ENCODE measurements at regions not wholly inside any gene's neighbourhood (a gene's known extent, or its start where the extent isn't known, plus 50 kb on each side); places are given as distances from the start of the nearest gene placed in this dataset.

GRCh38 chr7:46939558-46939957 is 642.4 kb downstream of the TNS3 start:
- Histone ChIP-seq H3K4me3 (ENCODE audit: low read depth, low read length) (no peak overlapping the region), H3K27ac (ENCODE audit: insufficient read depth, low read length, poor library complexity, severe bottlenecking) (no peak overlapping the region), H3K36me3 (ENCODE audit: control insufficient read depth, insufficient read depth, low read length) (no peaks in the 10 kb centered on the region), H3K9me3 (ENCODE audit: control insufficient read depth in 2 of 2, low read length in 2 of 2) (peaks cover 0 to 5% of the 10 kb centered on the region in 2 experiments), H3K4me1 (ENCODE audit: control insufficient read depth, insufficient read depth, low read length, poor library complexity, severe bottlenecking) (no peaks in the 10 kb centered on the region), H3K27me3 (ENCODE audit: control insufficient read depth, insufficient read depth, low read length) (no peaks in the 10 kb centered on the region)
- Mint-ChIP-seq H3K4me3 (no peak overlapping the region), H3K4me1 (no peaks in the 10 kb centered on the region), H3K27me3 (no peaks in the 10 kb centered on the region), H3K27ac (no peak overlapping the region), H3K9me3 (peaks cover 0 to 18% (median 4%) of the 10 kb centered on the region in 7 donors), H3K36me3 (no peaks in the 10 kb centered on the region)
- DNase-seq (no peak), ATAC-seq (ENCODE audit: low read depth in 2 of 2) (no peak)

GRCh38 chr7:46939089-46939488 is 642.8 kb downstream of the TNS3 start:
- Histone ChIP-seq H3K27me3 (ENCODE audit: control insufficient read depth, insufficient read depth, low read length) (no peaks in the 10 kb centered on the region), H3K4me3 (ENCODE audit: low read depth, low read length) (no peak overlapping the region), H3K36me3 (ENCODE audit: control insufficient read depth, insufficient read depth, low read length) (no peaks in the 10 kb centered on the region), H3K4me1 (ENCODE audit: control insufficient read depth, insufficient read depth, low read length, poor library complexity, severe bottlenecking) (no peaks in the 10 kb centered on the region), H3K9me3 (ENCODE audit: control insufficient read depth in 2 of 2, low read length in 2 of 2) (peaks cover 0 to 5% of the 10 kb centered on the region in 2 experiments), H3K27ac (ENCODE audit: insufficient read depth, low read length, poor library complexity, severe bottlenecking) (no peak overlapping the region)
- Mint-ChIP-seq H3K36me3 (no peaks in the 10 kb centered on the region), H3K4me1 (no peaks in the 10 kb centered on the region), H3K27ac (no peak overlapping the region), H3K4me3 (no peak overlapping the region), H3K9me3 (peaks cover 0 to 17% (median 4%) of the 10 kb centered on the region in 7 donors), H3K27me3 (no peaks in the 10 kb centered on the region)
- DNase-seq (no peak), ATAC-seq (ENCODE audit: low read depth in 2 of 2) (no peak)

GRCh38 chr7:46937826-46938225 is 644.1 kb downstream of the TNS3 start:
- Mint-ChIP-seq H3K4me1 (no peaks in the 10 kb centered on the region), H3K27ac (no peak overlapping the region), H3K36me3 (no peaks in the 10 kb centered on the region), H3K4me3 (no peak overlapping the region), H3K27me3 (no peaks in the 10 kb centered on the region), H3K9me3 (peaks cover 0 to 15% (median 2%) of the 10 kb centered on the region in 7 donors)
- no peak for ATAC-seq (ENCODE audit: low read depth in 2 of 2)
- no peaks in the 10 kb centered on the region for H3K27me3 ChIP-seq (ENCODE audit: control insufficient read depth, insufficient read depth, low read length)
- peaks cover 0 to 5% of the 10 kb centered on the region in 2 experiments for H3K9me3 ChIP-seq (ENCODE audit: control insufficient read depth in 2 of 2, low read length in 2 of 2)
- H3K4me3 ChIP-seq (ENCODE audit: low read depth, low read length), result no peak overlapping the region
- H3K36me3 ChIP-seq (ENCODE audit: control insufficient read depth, insufficient read depth, low read length), result no peaks in the 10 kb centered on the region
- no peaks in the 10 kb centered on the region for H3K4me1 ChIP-seq (ENCODE audit: control insufficient read depth, insufficient read depth, low read length, poor library complexity, severe bottlenecking)
- DNase-seq, result no peak
- H3K27ac ChIP-seq (ENCODE audit: insufficient read depth, low read length, poor library complexity, severe bottlenecking), result no peak overlapping the region

- no peaks in the 10 kb centered on the region for H3K27me3 Mint-ChIP-seq
- H3K27me3 ChIP-seq (ENCODE audit: control insufficient read depth, insufficient read depth, low read length), result no peaks in the 10 kb centered on the region
- H3K4me3 ChIP-seq (ENCODE audit: low read depth, low read length), result no peak overlapping the region
- H3K4me1 Mint-ChIP-seq, result no peaks in the 10 kb centered on the region
- no peaks in the 10 kb centered on the region for H3K36me3 Mint-ChIP-seq
- H3K27ac Mint-ChIP-seq, result no peak overlapping the region
- DNase-seq (no peak), ATAC-seq (ENCODE audit: low read depth in 2 of 2) (no peak)
- H3K9me3 ChIP-seq (ENCODE audit: control insufficient read depth in 2 of 2, low read length in 2 of 2), result no peaks in the 10 kb centered on the region
- no peak overlapping the region for H3K27ac ChIP-seq (ENCODE audit: insufficient read depth, low read length, poor library complexity, severe bottlenecking)
- H3K4me1 ChIP-seq (ENCODE audit: control insufficient read depth, insufficient read depth, low read length, poor library complexity, severe bottlenecking), result no peaks in the 10 kb centered on the region
- no peaks in the 10 kb centered on the region for H3K36me3 ChIP-seq (ENCODE audit: control insufficient read depth, insufficient read depth, low read length)
- no peak overlapping the region for H3K4me3 Mint-ChIP-seq
- H3K9me3 Mint-ChIP-seq, result peaks cover 0 to 8% (median 5%) of the 10 kb centered on the region in 7 donors
Measured at GRCh38 chr7:46934198-46934825, 647.6 kb downstream of the TNS3 start.

- Mint-ChIP-seq H3K9me3 (peaks cover 0 to 8% (median 5%) of the 10 kb centered on the region in 7 donors), H3K36me3 (no peaks in the 10 kb centered on the region), H3K27me3 (no peaks in the 10 kb centered on the region), H3K27ac (no peak overlapping the region), H3K4me1 (no peaks in the 10 kb centered on the region), H3K4me3 (no peak overlapping the region)
- H3K9me3 ChIP-seq (ENCODE audit: control insufficient read depth in 2 of 2, low read length in 2 of 2), result no peaks in the 10 kb centered on the region
- DNase-seq, result no peak
- no peak overlapping the region for H3K27ac ChIP-seq (ENCODE audit: insufficient read depth, low read length, poor library complexity, severe bottlenecking)
- H3K4me3 ChIP-seq (ENCODE audit: low read depth, low read length), result no peak overlapping the region
- ATAC-seq (ENCODE audit: low read depth in 2 of 2), result no peak
- no peaks in the 10 kb centered on the region for H3K27me3 ChIP-seq (ENCODE audit: control insufficient read depth, insufficient read depth, low read length)
- H3K4me1 ChIP-seq (ENCODE audit: control insufficient read depth, insufficient read depth, low read length, poor library complexity, severe bottlenecking), result no peaks in the 10 kb centered on the region
- H3K36me3 ChIP-seq (ENCODE audit: control insufficient read depth, insufficient read depth, low read length), result no peaks in the 10 kb centered on the region
Measured at GRCh38 chr7:46933596-46933995, 648.3 kb downstream of the TNS3 start.

DNA sequence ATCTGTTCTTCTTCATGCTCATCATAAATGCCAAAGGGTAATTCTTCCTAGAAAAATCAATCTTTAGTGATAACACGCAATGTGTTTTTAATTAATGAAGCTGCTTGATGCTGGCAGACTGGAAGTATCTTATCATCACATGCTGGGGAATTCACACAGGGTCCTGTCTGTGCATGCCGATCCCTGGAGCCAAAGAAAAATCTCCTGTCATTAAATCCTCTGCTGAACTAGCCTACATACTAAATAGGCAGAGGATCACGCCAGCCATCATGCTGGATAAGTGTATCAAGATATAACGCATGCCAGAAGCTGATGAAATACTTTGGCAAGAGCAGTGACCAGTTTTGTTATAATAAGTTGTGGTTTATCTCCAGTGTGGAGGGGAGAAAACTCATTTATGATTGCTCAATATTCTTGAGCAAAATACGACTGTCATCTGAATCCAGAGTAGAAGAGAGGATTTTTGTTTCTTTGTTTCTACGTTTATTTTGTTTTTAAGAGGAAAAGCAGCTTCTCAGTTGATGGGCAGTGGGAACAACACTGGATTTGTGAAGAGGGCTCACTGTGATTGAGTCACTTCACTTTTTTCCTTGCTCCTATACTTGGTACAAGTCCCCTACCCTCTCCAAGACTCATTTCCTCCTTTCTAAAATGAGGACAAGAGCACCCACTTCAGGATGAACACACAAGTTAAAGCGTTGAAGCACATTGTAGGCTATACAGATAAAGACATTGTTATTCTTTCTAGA is 649.1 kb downstream of the TNS3 start:
- DNase-seq (no peak), ATAC-seq (ENCODE audit: low read depth in 2 of 2) (no peak)
- H3K9me3 ChIP-seq (ENCODE audit: control insufficient read depth in 2 of 2, low read length in 2 of 2), result no peaks in the 10 kb centered on the region
- no peaks in the 10 kb centered on the region for H3K27me3 Mint-ChIP-seq
- no peak overlapping the region for H3K4me3 Mint-ChIP-seq
- no peaks in the 10 kb centered on the region for H3K4me1 Mint-ChIP-seq
- H3K27me3 ChIP-seq (ENCODE audit: control insufficient read depth, insufficient read depth, low read length), result no peaks in the 10 kb centered on the region
- no peaks in the 10 kb centered on the region for H3K36me3 ChIP-seq (ENCODE audit: control insufficient read depth, insufficient read depth, low read length)
- no peak overlapping the region for H3K27ac Mint-ChIP-seq
- peaks cover 0 to 8% (median 2%) of the 10 kb centered on the region in 7 donors for H3K9me3 Mint-ChIP-seq
- no peaks in the 10 kb centered on the region for H3K4me1 ChIP-seq (ENCODE audit: control insufficient read depth, insufficient read depth, low read length, poor library complexity, severe bottlenecking)
- no peak overlapping the region for H3K4me3 ChIP-seq (ENCODE audit: low read depth, low read length)
- H3K27ac ChIP-seq (ENCODE audit: insufficient read depth, low read length, poor library complexity, severe bottlenecking), result no peak overlapping the region
- H3K36me3 Mint-ChIP-seq, result no peaks in the 10 kb centered on the region

- Histone ChIP-seq H3K4me1 (ENCODE audit: control insufficient read depth, insufficient read depth, low read length, poor library complexity, severe bottlenecking) (no peaks in the 10 kb centered on the region), H3K36me3 (ENCODE audit: control insufficient read depth, insufficient read depth, low read length) (no peaks in the 10 kb centered on the region), H3K4me3 (ENCODE audit: low read depth, low read length) (no peak overlapping the region), H3K9me3 (ENCODE audit: control insufficient read depth in 2 of 2, low read length in 2 of 2) (no peaks in the 10 kb centered on the region), H3K27ac (ENCODE audit: insufficient read depth, low read length, poor library complexity, severe bottlenecking) (no peak overlapping the region), H3K27me3 (ENCODE audit: control insufficient read depth, insufficient read depth, low read length) (no peaks in the 10 kb centered on the region)
- no peaks in the 10 kb centered on the region for H3K4me1 Mint-ChIP-seq
- H3K4me3 Mint-ChIP-seq, result no peak overlapping the region
- no peaks in the 10 kb centered on the region for H3K27me3 Mint-ChIP-seq
- DNase-seq (no peak), ATAC-seq (ENCODE audit: low read depth in 2 of 2) (no peak)
- no peaks in the 10 kb centered on the region for H3K36me3 Mint-ChIP-seq
- peaks cover 0 to 8% (median 2%) of the 10 kb centered on the region in 7 donors for H3K9me3 Mint-ChIP-seq
- no peak overlapping the region for H3K27ac Mint-ChIP-seq
Measured at GRCh38 chr7:46932306-46932675, 649.6 kb downstream of the TNS3 start.

DNA sequence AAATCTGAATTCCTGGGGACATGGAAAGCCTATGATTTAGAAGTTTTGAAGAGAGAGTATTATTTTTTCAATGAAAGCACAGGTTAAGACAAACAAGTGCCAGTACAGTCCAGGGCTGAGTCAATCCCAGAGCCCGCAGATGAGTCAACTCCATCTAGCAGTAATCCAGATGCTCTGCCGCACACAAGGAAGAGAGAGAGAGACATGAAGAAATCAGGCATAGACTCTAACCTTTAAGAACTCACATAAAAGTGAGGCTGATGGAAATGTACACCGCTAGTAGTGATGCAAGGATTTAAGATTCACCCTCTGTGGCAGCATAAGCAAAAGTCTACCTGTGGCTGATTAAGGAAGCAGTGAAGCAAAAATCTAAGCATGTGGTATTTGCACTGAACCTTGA is 651.5 kb downstream of the TNS3 start:
- Mint-ChIP-seq H3K9me3 (peaks cover 0 to 5% (median 0%) of the 10 kb centered on the region in 7 donors), H3K27ac (no peak overlapping the region), H3K4me3 (no peak overlapping the region), H3K36me3 (no peaks in the 10 kb centered on the region), H3K4me1 (no peaks in the 10 kb centered on the region), H3K27me3 (no peaks in the 10 kb centered on the region)
- Histone ChIP-seq H3K36me3 (ENCODE audit: control insufficient read depth, insufficient read depth, low read length) (no peaks in the 10 kb centered on the region), H3K4me1 (ENCODE audit: control insufficient read depth, insufficient read depth, low read length, poor library complexity, severe bottlenecking) (no peaks in the 10 kb centered on the region), H3K27me3 (ENCODE audit: control insufficient read depth, insufficient read depth, low read length) (no peaks in the 10 kb centered on the region), H3K9me3 (ENCODE audit: control insufficient read depth in 2 of 2, low read length in 2 of 2) (no peaks in the 10 kb centered on the region), H3K4me3 (ENCODE audit: low read depth, low read length) (no peak overlapping the region), H3K27ac (ENCODE audit: insufficient read depth, low read length, poor library complexity, severe bottlenecking) (no peak overlapping the region)
- ATAC-seq (ENCODE audit: low read depth in 2 of 2) (no peak), DNase-seq (no peak)
